ENCODE measurements at regions not wholly inside any gene's neighbourhood (a gene's known extent, or its start where the extent isn't known, plus 50 kb on each side); places are given as distances from the start of the nearest gene placed in this dataset.

GRCh38 chr1:94596260-94596659 lies 54.7 kb upstream of the F3 start:
- H3K36me3 ChIP-seq (ENCODE audit: control insufficient read depth, insufficient read depth, low read length) = no peaks in the 10 kb centered on the region
- H3K9ac ChIP-seq (ENCODE audit: extremely low read depth, low read length, poor library complexity, severe bottlenecking) = no peak overlapping the region
- no peak overlapping the region for H3K4me3 Mint-ChIP-seq
- H3K27me3 ChIP-seq (ENCODE audit: control insufficient read depth, insufficient read depth, low read length, poor library complexity, severe bottlenecking) = no peaks in the 10 kb centered on the region
- H3K4me1 Mint-ChIP-seq = peaks cover 29% of the 10 kb centered on the region
- 94 to 96% methylated on average over 2 to 3 of the region's 3 CpGs for WGBS, 2 experiments (ENCODE audit: insufficient coverage in 1 of 2, insufficient read length in 1 of 2)
- TF ChIP-seq CTCF (conservative IDR thresholded peaks at IDR 0.05) = peak; percentile 64
- no peak overlapping the region for H3K4me3 ChIP-seq (ENCODE audit: low read length)
- no peak overlapping the region for H3K27ac ChIP-seq (ENCODE audit: low read depth, low read length)
- no peak overlapping the region for H3K27ac Mint-ChIP-seq
- no peaks in the 10 kb centered on the region for H3K4me1 ChIP-seq (ENCODE audit: control insufficient read depth, insufficient read depth, low read length)
- no peaks in the 10 kb centered on the region for H3K27me3 Mint-ChIP-seq (ENCODE audit: insufficient read depth)
- no peaks in the 10 kb centered on the region for H3K36me3 Mint-ChIP-seq (ENCODE audit: low read depth)
- peak; percentile 70 for DNase-seq
- H3K9me3 Mint-ChIP-seq = no peaks in the 10 kb centered on the region
- H3K9me3 ChIP-seq (ENCODE audit: control insufficient read depth, low read length) = no peaks in the 10 kb centered on the region

- H3K27ac Mint-ChIP-seq = no peak overlapping the region
- Histone ChIP-seq H3K27me3 (ENCODE audit: control insufficient read depth, insufficient read depth, low read length, poor library complexity, severe bottlenecking) (no peaks in the 10 kb centered on the region), H3K27ac (ENCODE audit: low read depth, low read length) (no peak overlapping the region), H3K9ac (ENCODE audit: extremely low read depth, low read length, poor library complexity, severe bottlenecking) (no peak overlapping the region), H3K9me3 (ENCODE audit: control insufficient read depth, low read length) (no peaks in the 10 kb centered on the region), H3K36me3 (ENCODE audit: control insufficient read depth, insufficient read depth, low read length) (no peaks in the 10 kb centered on the region), H3K4me3 (ENCODE audit: low read length) (no peak overlapping the region), H3K4me1 (ENCODE audit: control insufficient read depth, insufficient read depth, low read length) (no peaks in the 10 kb centered on the region)
- TF ChIP-seq CTCF (conservative IDR thresholded peaks at IDR 0.05) = no peak
- 67 to 87% methylated on average over 4 to 5 of the region's 5 CpGs for WGBS, 2 experiments (ENCODE audit: insufficient coverage in 1 of 2, insufficient read length in 1 of 2)
- no peak overlapping the region for H3K4me3 Mint-ChIP-seq
- peak; percentile 31 for DNase-seq
- H3K36me3 Mint-ChIP-seq (ENCODE audit: low read depth) = no peaks in the 10 kb centered on the region
- no peaks in the 10 kb centered on the region for H3K27me3 Mint-ChIP-seq (ENCODE audit: insufficient read depth)
- H3K4me1 Mint-ChIP-seq = peaks cover 31% of the 10 kb centered on the region
- H3K9me3 Mint-ChIP-seq = no peaks in the 10 kb centered on the region
Observed at GRCh38 chr1:94595658-94596057, 54.1 kb upstream of the F3 start.

GRCh38 chr1:94593611-94594010 lies 52.1 kb upstream of the F3 start:
- no peak for TF ChIP-seq CTCF (conservative IDR thresholded peaks at IDR 0.05)
- no peaks in the 10 kb centered on the region for H3K4me1 ChIP-seq (ENCODE audit: control insufficient read depth, insufficient read depth, low read length)
- H3K27ac ChIP-seq (ENCODE audit: low read depth, low read length) = no peak overlapping the region
- H3K4me3 ChIP-seq (ENCODE audit: low read length) = no peak overlapping the region
- H3K27me3 Mint-ChIP-seq (ENCODE audit: insufficient read depth) = no peaks in the 10 kb centered on the region
- 88 to 93% methylated on average over 5 to 8 of the region's 8 CpGs for WGBS, 2 experiments (ENCODE audit: insufficient coverage in 1 of 2, insufficient read length in 1 of 2)
- no peaks in the 10 kb centered on the region for H3K36me3 Mint-ChIP-seq (ENCODE audit: low read depth)
- H3K9me3 ChIP-seq (ENCODE audit: control insufficient read depth, low read length) = no peaks in the 10 kb centered on the region
- peak; percentile 36 for DNase-seq
- H3K4me1 Mint-ChIP-seq = peaks cover 25% of the 10 kb centered on the region
- no peaks in the 10 kb centered on the region for H3K36me3 ChIP-seq (ENCODE audit: control insufficient read depth, insufficient read depth, low read length)
- no peaks in the 10 kb centered on the region for H3K9me3 Mint-ChIP-seq
- no peak overlapping the region for H3K9ac ChIP-seq (ENCODE audit: extremely low read depth, low read length, poor library complexity, severe bottlenecking)
- H3K27ac Mint-ChIP-seq = no peak overlapping the region
- no peak overlapping the region for H3K4me3 Mint-ChIP-seq
- no peaks in the 10 kb centered on the region for H3K27me3 ChIP-seq (ENCODE audit: control insufficient read depth, insufficient read depth, low read length, poor library complexity, severe bottlenecking)

Data from endodermal cell (in vitro differentiated cells).